ENCODE measurements at regions not wholly inside any gene's neighbourhood (a gene's known extent, or its start where the extent isn't known, plus 50 kb on each side); places are given as distances from the start of the nearest gene placed in this dataset.

GRCh38 chr15:96790004-96790403, 459.5 kb downstream of the NR2F2 start:
- no peak for TF ChIP-seq CTCF (IDR thresholded peaks at IDR 0.05)
- TF ChIP-seq POLR2A (IDR thresholded peaks at IDR 0.05) = no peak
- intact Hi-C loops (cut with DNase I) = no loop called here
- 19 to 49% methylated on average over 2 of the region's 2 CpGs for WGBS, 2 donors

GRCh38 chr15:96792216-96792615, 461.7 kb downstream of the NR2F2 start:
- DNase-seq = no peak
- no peaks in the 10 kb centered on the region for H3K36me3 ChIP-seq
- 72 to 75% methylated on average over 3 of the region's 3 CpGs for WGBS, 2 donors
- TF ChIP-seq CTCF (IDR thresholded peaks at IDR 0.05) (no peak), POLR2A (IDR thresholded peaks at IDR 0.05) (no peak)
- H3K4me1 ChIP-seq = no peaks in the 10 kb centered on the region
- H3K9me3 ChIP-seq = no peaks in the 10 kb centered on the region
- no peak overlapping the region for H3K4me3 ChIP-seq (replicated peaks in 1 of 3)
- intact Hi-C loops (cut with DNase I) = no loop called here
- no peak overlapping the region for H3K27ac ChIP-seq
- no peaks in the 10 kb centered on the region for H3K27me3 ChIP-seq

More at GRCh38 chr15:96790004-96790403, 459.5 kb downstream of the NR2F2 start:
- H3K36me3 ChIP-seq = no peaks in the 10 kb centered on the region
- H3K27ac ChIP-seq = no peak overlapping the region
- no peaks in the 10 kb centered on the region for H3K4me1 ChIP-seq
- no peaks in the 10 kb centered on the region for H3K9me3 ChIP-seq
- H3K4me3 ChIP-seq (replicated peaks in 1 of 3) = no peak overlapping the region
- no peak for DNase-seq
- no peaks in the 10 kb centered on the region for H3K27me3 ChIP-seq

GRCh38 chr15:96796841-96797240, 466.3 kb downstream of the NR2F2 start:
- WGBS, 2 donors = 87 to 92% methylated on average over 11 of the region's 11 CpGs
- TF ChIP-seq CTCF (IDR thresholded peaks at IDR 0.05) = no peak
- no peak for TF ChIP-seq POLR2A (IDR thresholded peaks at IDR 0.05)
- intact Hi-C loops (cut with DNase I) = no loop called here
- Histone ChIP-seq H3K4me1 (no peaks in the 10 kb centered on the region), H3K27me3 (no peaks in the 10 kb centered on the region), H3K9me3 (no peaks in the 10 kb centered on the region), H3K4me3 (replicated peaks in 1 of 3) (no peak overlapping the region), H3K36me3 (no peaks in the 10 kb centered on the region), H3K27ac (no peak overlapping the region)
- DNase-seq = no peak

GRCh38 chr15:96801576-96802150, 471.2 kb downstream of the NR2F2 start:
- Histone ChIP-seq H3K27ac (no peak overlapping the region), H3K4me1 (no peaks in the 10 kb centered on the region), H3K9me3 (no peaks in the 10 kb centered on the region), H3K4me3 (replicated peaks in 1 of 3) (no peak overlapping the region), H3K27me3 (no peaks in the 10 kb centered on the region), H3K36me3 (no peaks in the 10 kb centered on the region)
- intact Hi-C loops (cut with DNase I) = no loop called here
- WGBS, 2 donors = 86 to 87% methylated on average over 14 of the region's 14 CpGs
- TF ChIP-seq CTCF (IDR thresholded peaks at IDR 0.05) (no peak), POLR2A (IDR thresholded peaks at IDR 0.05) (no peak)
- no peak for DNase-seq

GRCh38 chr15:96802611-96803255, 472.2 kb downstream of the NR2F2 start:
- 73 to 75% methylated on average over 11 of the region's 11 CpGs for WGBS, 2 donors
- Histone ChIP-seq H3K27me3 (no peaks in the 10 kb centered on the region), H3K27ac (no peak overlapping the region), H3K4me3 (replicated peaks in 1 of 3) (no peak overlapping the region), H3K9me3 (no peaks in the 10 kb centered on the region), H3K36me3 (no peaks in the 10 kb centered on the region), H3K4me1 (no peaks in the 10 kb centered on the region)
- intact Hi-C loops (cut with DNase I) = no loop called here
- DNase-seq = no peak
- no peak for TF ChIP-seq POLR2A (IDR thresholded peaks at IDR 0.05)
- no peak for TF ChIP-seq CTCF (IDR thresholded peaks at IDR 0.05)

All from thyroid gland (tissue), 4 donors.